Neuron (in vitro differentiated cells): ENCODE measurements at regions not wholly inside any gene's neighbourhood (a gene's known extent, or its start where the extent isn't known, plus 50 kb on each side); places are given as distances from the start of the nearest gene placed in this dataset.
A peak's percentile ranks its signal among the peaks of the same experiment; 100 is the strongest.

Source experiments
- H2AFZ ChIP-seq: one replicate; pipeline ENCODE4 v1.6.1; 2013; ENCODE audit warnings: low read depth, mild to moderate bottlenecking, inconsistent platforms, low read length, moderate library complexity
- H3K27me3 ChIP-seq: one replicate; pipeline ENCODE4 v1.6.1; 2013; ENCODE audit warnings: low read length; ENCODE audit not compliant: insufficient read depth
- H3K36me3 ChIP-seq: one replicate; pipeline ENCODE4 v1.6.1; 2013; ENCODE audit warnings: low read length; ENCODE audit not compliant: insufficient read depth
- H3K4me1 ChIP-seq: one replicate; pipeline ENCODE4 v1.6.1; 2013; ENCODE audit warnings: low read length; ENCODE audit not compliant: insufficient read depth
- H3K4me3 ChIP-seq: 2 replicates; pipeline ENCODE4 v1.5.1; 2013; ENCODE audit warnings: mild to moderate bottlenecking, low read length, moderate library complexity
- H3K9me3 ChIP-seq: one replicate; pipeline ENCODE4 v1.6.1; 2013; ENCODE audit warnings: low read length

DNA sequence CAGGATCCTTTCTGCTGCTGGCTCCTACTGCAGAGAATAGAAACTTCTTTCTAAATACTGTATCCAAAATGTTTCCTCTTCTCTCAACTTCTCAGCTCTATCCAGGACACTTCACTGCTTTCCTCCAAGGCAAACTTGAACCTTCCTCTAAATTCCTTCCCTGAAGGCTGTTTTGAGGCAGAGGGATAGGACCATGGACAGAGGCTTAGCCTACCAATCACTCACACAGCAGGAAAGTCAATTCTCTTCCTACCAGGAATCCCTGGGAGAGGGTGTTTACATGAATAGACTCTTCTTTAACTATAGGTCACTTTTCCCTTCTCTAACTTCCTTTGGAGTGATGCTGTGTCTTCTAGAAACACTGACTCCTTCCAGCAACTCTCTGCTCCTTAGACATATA, 115.6 kb upstream of the MKLN1 start:
- Histone ChIP-seq H3K27me3 (no peaks in the 10 kb centered on the region), H3K4me3 (no peak overlapping the region), H2AFZ (no peak overlapping the region), H3K36me3 (no peaks in the 10 kb centered on the region), H3K9me3 (no peaks in the 10 kb centered on the region), H3K4me1 (no peaks in the 10 kb centered on the region)

DNA sequence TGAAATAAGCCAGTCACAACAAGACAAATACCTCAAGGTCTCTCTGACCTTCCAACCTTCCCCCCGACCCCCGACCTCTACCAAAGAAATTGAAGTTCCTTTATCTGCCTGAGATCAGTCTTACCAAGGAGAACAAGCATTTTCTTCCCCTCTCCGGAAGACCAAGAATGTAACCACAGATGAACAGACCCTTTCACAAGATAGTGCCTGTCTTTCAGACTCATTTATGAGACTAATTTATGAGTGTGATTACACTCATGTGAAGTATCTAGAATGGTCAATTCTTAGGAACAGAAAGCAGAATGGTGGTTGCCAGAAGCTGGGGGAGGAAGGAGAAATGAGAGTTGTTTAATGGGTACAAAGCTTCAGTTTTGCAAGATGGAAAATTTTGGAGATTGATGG, 108.9 kb upstream of the MKLN1 start:
- H2AFZ ChIP-seq, result no peak overlapping the region
- H3K4me3 ChIP-seq, result no peak overlapping the region
- H3K9me3 ChIP-seq, result no peaks in the 10 kb centered on the region
- no peaks in the 10 kb centered on the region for H3K27me3 ChIP-seq
- no peaks in the 10 kb centered on the region for H3K36me3 ChIP-seq
- peaks cover 23% of the 10 kb centered on the region for H3K4me1 ChIP-seq

DNA sequence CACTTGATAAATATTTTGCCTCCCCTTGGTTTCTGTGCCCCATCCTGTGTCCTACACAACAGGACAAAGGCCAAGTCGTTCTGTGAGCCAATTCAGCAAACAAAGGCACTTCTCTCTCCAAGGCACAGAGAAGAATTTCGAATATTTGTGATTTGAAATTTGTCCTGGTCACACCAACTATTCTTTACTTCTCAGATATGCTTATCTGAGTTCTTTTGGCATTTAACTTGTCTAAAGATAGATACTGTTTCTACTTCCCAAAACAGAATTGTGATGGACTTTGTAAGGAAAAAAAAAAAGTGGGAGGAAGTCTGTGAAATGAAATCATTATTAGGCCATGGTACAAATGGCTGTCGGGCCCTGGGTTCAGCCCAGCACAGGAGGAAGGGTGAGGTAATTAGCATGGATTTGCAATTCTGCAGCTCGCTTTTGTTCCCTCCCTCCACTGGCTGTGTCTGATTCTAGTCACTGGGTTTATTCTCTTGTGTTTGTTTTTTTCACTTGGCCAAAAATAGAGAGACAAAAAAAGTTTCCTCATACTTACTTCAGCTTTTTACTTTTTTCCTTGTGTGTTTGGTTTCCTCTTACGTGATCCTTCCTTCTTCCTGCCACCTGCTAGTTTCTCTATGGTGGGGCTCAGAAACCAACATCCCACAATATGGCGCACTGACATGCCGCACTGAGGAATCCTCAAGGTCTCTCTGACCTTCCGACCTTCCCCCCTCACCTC, 108.2 kb upstream of the MKLN1 start:
- Histone ChIP-seq H3K4me3 (peak overlapping the region; percentile 5), H3K27me3 (no peaks in the 10 kb centered on the region), H3K36me3 (no peaks in the 10 kb centered on the region), H3K4me1 (peaks cover 23% of the 10 kb centered on the region), H3K9me3 (no peaks in the 10 kb centered on the region), H2AFZ (peak overlapping the region; percentile 70)

DNA sequence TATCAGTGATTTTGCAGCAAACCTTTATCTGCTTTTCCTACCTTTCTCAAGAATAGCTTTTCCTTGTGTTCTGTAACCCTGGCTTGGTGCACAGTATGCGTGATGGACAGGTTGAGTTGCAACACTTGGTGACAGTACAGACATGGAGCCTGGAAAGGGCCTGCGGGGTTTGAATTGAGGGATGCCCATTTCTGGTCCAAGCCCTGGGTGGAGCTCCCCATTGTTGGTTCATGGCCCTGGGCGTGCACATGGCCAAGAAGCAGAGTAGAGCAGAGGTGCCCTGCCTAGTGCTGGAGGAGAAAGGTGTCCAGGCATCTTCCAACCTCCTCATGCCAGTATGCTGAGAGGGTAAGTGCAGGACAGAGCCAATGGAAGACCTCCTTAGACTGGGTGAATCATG, 106.6 kb upstream of the MKLN1 start:
- Histone ChIP-seq H3K9me3 (no peaks in the 10 kb centered on the region), H3K27me3 (no peaks in the 10 kb centered on the region), H3K36me3 (no peaks in the 10 kb centered on the region), H3K4me1 (peaks cover 25% of the 10 kb centered on the region), H2AFZ (no peak overlapping the region), H3K4me3 (no peak overlapping the region)

DNA sequence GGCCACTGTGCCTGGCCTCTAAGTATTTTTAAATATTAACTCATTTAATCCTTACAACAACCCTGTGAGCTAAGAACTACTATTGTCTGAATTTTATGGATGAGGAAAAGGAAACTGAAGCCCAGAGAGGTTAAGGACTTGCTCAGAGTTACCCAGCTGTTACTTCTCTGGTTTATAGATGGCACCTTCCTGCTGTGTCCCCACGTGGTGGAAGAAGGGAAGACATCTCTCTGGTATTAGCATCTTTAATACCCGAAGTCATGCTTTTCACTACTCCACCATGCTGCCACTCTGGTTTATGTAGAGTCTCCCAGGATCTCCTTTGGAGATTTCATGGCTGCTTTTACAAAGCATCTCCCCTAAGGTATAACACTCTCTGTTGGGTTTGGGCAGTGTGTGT, 105.5 kb upstream of the MKLN1 start:
- no peak overlapping the region for H2AFZ ChIP-seq
- H3K4me1 ChIP-seq, result peaks cover 26% of the 10 kb centered on the region
- H3K36me3 ChIP-seq, result no peaks in the 10 kb centered on the region
- no peaks in the 10 kb centered on the region for H3K27me3 ChIP-seq
- no peaks in the 10 kb centered on the region for H3K9me3 ChIP-seq
- H3K4me3 ChIP-seq, result no peak overlapping the region

DNA sequence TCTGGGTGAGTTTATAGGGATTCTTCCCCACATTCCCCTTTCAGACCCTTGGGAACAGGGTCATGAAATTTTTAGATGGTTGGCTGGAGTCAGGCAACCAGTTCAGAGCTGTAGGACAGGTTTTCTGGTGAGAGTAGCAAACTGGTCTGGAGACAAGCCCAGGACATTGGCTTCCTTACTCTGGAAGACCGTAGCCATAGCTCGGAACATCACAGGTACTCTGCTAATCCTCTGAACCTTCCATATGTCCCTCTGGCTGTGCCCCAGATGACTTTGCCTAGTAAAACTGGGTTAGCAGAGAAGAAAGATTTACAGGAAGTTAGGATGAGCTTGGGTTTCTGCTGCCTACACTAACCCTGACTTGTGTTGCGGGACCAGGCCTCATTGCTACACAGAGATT, 104.5 kb upstream of the MKLN1 start:
- Histone ChIP-seq H3K27me3 (no peaks in the 10 kb centered on the region), H3K9me3 (no peaks in the 10 kb centered on the region), H3K36me3 (no peaks in the 10 kb centered on the region), H2AFZ (no peak overlapping the region), H3K4me1 (peaks cover 26% of the 10 kb centered on the region), H3K4me3 (no peak overlapping the region)

DNA sequence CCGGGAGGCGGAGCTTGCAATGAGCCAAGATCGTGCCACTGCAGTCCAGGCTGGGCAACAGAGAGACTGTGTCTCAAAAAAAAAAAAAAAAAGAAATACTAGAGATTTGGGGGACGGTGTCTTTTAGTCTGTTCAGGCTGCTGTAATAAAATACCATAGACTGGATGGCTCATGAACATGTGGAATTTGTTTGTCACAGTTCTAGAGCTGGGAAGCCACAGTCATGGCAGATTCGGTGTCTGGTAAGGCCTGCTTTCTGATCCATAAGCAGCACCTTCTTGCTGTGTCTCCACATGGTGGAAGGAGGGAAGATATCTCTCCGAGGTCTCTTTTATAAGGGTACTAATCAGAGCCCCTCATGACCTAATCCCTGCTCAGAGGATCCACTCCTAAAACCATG, 102.7 kb upstream of the MKLN1 start:
- Histone ChIP-seq H2AFZ (no peak overlapping the region), H3K4me1 (peaks cover 8% of the 10 kb centered on the region), H3K36me3 (no peaks in the 10 kb centered on the region), H3K9me3 (no peaks in the 10 kb centered on the region), H3K27me3 (no peaks in the 10 kb centered on the region), H3K4me3 (no peak overlapping the region)

DNA sequence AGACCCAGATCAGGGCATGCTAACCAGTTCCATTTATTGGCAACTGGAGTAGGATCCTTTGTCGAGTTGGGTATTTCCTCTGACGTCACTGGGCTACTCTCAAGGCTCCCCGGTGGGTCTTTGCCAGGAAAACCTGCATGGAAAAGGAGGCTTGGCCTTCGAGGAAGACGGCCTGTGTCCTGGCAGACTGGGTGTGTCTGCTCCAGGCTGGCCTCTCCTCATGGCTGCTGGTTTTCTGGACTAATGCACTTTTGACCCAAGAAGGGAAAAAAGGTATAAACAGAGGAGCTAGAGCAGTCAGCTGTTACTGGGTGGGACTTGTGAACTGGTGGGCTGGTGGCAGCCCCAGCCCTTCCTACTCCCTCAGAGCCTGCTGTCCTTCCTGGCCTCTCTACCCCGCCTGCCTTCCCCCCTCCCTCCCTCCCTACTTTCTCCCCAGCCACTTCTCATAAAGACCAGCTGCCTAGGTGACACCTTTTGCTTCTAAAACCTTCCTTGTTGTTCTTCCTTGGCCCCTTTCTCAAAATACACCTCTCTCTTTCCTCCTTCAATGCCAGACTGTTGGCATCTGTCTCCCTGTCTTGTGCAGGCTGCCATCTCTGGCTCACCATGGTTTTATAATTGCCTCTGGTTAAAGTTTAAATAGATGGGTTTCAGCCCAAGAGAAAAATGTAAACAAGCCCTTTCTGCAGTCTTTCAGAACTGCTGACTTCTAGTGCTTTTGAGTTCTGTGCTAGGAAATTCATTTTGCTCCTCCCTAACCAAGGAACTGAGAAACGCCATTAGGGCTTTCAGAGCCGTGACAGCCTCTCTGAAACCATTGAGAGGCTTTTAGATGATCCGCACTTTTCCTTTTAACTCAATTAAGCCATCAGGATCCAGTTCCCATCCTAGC, 101.8 kb upstream of the MKLN1 start:
- H3K4me3 ChIP-seq, result no peak overlapping the region
- no peaks in the 10 kb centered on the region for H3K27me3 ChIP-seq
- H3K36me3 ChIP-seq, result no peaks in the 10 kb centered on the region
- H2AFZ ChIP-seq, result peak overlapping the region; percentile 33
- H3K9me3 ChIP-seq, result no peaks in the 10 kb centered on the region
- peaks cover 3% of the 10 kb centered on the region for H3K4me1 ChIP-seq

DNA sequence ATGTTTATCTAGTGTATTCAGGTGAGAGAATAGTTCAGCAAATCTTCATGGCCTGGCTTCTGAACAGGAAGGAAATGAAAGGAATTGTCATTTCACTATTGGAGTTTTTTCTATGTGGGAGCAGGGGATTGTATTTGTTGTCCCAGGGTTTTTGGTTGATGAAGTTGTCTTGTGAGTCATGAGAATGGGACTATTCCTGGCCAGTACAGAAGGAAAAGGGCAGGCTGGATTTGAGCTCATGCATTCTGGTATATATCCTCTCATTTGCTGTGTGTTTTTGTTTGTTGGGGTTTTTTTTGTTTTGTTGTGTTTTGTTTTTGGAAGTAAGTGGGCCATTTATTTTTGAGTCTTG, 101.2 kb upstream of the MKLN1 start:
- H3K4me1 ChIP-seq, result peaks cover 3% of the 10 kb centered on the region
- H3K9me3 ChIP-seq, result no peaks in the 10 kb centered on the region
- no peaks in the 10 kb centered on the region for H3K27me3 ChIP-seq
- H3K4me3 ChIP-seq, result no peak overlapping the region
- no peaks in the 10 kb centered on the region for H3K36me3 ChIP-seq
- peak overlapping the region; percentile 33 for H2AFZ ChIP-seq

DNA sequence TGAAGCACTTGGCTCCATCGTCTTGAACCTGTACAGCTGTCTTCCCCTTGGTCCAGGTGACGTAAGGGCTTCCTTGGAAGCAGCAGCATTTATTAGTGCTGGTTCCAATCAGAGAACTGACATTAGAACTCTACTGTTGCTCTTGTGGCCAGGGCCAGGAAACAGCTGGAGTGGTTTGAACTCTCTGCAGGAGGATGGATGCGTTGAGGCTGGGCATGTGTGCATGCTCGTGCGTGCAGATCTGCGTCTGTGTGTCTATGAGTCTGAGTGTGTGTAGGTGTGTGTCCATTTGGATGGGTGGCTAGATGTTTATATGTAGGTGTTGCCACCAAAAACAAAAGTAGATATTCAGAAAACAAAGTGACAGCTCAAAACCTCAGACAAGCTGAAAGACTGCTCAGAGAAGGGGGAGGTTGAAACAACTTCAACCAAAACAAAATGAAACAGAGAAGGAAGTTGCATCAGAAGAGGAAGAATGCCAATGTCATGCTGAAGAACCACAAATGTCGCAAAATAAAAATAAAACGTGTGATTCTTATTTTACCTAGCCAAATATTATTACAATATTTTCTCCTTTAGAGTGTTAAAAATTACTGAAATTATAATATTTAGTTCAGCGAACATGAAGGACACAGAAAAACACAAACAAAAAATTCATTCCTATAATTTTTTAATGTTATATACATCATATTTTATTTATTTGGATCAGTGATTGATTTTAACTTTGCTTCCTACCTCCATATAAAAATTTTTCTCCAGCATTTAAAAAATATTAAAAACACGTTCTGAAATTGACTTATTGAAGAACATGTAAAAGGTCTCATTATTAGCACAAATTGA, 96.1 kb upstream of the MKLN1 start:
- Histone ChIP-seq H3K4me3 (no peak overlapping the region), H2AFZ (no peak overlapping the region), H3K4me1 (peaks cover 15% of the 10 kb centered on the region), H3K27me3 (no peaks in the 10 kb centered on the region), H3K9me3 (no peaks in the 10 kb centered on the region), H3K36me3 (no peaks in the 10 kb centered on the region)

DNA sequence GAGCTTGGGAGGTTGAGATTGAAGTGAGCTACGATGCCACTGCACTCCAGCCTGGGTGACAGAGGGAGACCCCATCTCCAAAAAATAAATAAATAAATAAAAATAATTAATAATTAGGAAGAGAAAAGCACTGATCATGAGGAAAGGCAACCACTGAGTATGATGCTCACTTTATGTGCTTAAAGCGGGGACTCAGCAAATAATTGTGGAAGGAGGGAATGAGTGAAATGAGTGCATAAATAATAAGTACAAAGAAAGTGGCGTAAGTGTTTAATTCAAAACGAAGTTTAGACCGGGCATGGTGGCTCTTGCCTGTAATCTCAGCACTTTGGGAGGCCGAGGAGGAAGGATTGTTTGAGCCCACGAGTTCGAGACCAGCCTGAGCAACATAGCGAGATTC, 94.9 kb upstream of the MKLN1 start:
- no peaks in the 10 kb centered on the region for H3K36me3 ChIP-seq
- no peak overlapping the region for H2AFZ ChIP-seq
- no peak overlapping the region for H3K4me3 ChIP-seq
- H3K9me3 ChIP-seq, result no peaks in the 10 kb centered on the region
- H3K27me3 ChIP-seq, result no peaks in the 10 kb centered on the region
- peaks cover 15% of the 10 kb centered on the region for H3K4me1 ChIP-seq

DNA sequence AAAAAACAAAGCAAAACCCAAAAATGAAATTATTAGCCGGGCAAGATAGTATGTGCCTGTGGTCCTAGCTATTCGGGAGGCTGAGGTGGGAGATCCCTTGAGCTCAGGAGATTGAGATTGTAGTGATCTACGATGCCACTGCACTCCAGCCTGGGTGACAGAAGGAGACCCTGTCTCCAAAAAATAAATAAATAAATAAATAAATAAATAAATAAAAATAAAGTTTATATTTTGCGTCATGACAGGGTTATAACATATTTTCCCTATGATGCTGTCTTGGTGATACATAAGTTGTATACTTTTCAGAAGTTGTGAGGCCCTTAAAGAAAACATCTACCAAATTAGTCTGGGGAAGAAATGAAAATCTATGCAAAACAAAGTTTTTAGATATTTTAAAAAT, 94.5 kb upstream of the MKLN1 start:
- H2AFZ ChIP-seq, result no peak overlapping the region
- H3K4me3 ChIP-seq, result no peak overlapping the region
- peaks cover 15% of the 10 kb centered on the region for H3K4me1 ChIP-seq
- H3K9me3 ChIP-seq, result no peaks in the 10 kb centered on the region
- H3K27me3 ChIP-seq, result no peaks in the 10 kb centered on the region
- H3K36me3 ChIP-seq, result no peaks in the 10 kb centered on the region
